ENCODE measurements at regions not wholly inside any gene's neighbourhood (a gene's known extent, or its start where the extent isn't known, plus 50 kb on each side); places are given as distances from the start of the nearest gene placed in this dataset.

- FAIRE-seq (no peak), DNase-seq (peak in 2 of 5 donors; percentile 32 to 68)
- H3K4me1 ChIP-seq (ENCODE audit: control insufficient read depth in 2 of 3, insufficient read depth in 2 of 3, low read depth in 1 of 3, low read length in 3 of 3): no peaks in the 10 kb centered on the region
- no peaks in the 10 kb centered on the region for H3K27me3 ChIP-seq (ENCODE audit: control insufficient read depth, insufficient read depth, low read length)
- no peak overlapping the region for H3K9ac ChIP-seq (ENCODE audit: low read length in 3 of 3)
- no peaks in the 10 kb centered on the region for H3K9me3 ChIP-seq (ENCODE audit: control insufficient read depth in 2 of 3, insufficient read depth in 1 of 3, low read length in 3 of 3)
- no peak overlapping the region for H3K27ac ChIP-seq (ENCODE audit: low read depth in 2 of 2, low read length in 2 of 2)
- intact Hi-C loops (cut with DNase I): no loop called here
- TF ChIP-seq CTCF (IDR thresholded peaks at IDR 0.05; ENCODE audit: borderline replicate concordance, extremely low read depth, insufficient read depth): no peak
- H3K36me3 ChIP-seq (ENCODE audit: control insufficient read depth in 2 of 3, insufficient read depth in 3 of 3, low read length in 3 of 3): no peaks in the 10 kb centered on the region
- no peak overlapping the region for H3K4me3 ChIP-seq (ENCODE audit: low read length in 3 of 3)
Measured at GRCh38 chr4:189021831-189022230, 882.6 kb downstream of the TRIML1 start.

GRCh38 chr4:189022440-189023035 is 883.3 kb downstream of the TRIML1 start:
- no peaks in the 10 kb centered on the region for H3K27me3 ChIP-seq (ENCODE audit: control insufficient read depth, insufficient read depth, low read length)
- peak in 1 of 5 donors; percentile 14 for DNase-seq
- H3K9me3 ChIP-seq (ENCODE audit: control insufficient read depth in 2 of 3, insufficient read depth in 1 of 3, low read length in 3 of 3): no peaks in the 10 kb centered on the region
- H3K4me3 ChIP-seq (ENCODE audit: low read length in 3 of 3): no peak overlapping the region
- intact Hi-C loops (cut with DNase I): no loop called here
- no peaks in the 10 kb centered on the region for H3K36me3 ChIP-seq (ENCODE audit: control insufficient read depth in 2 of 3, insufficient read depth in 3 of 3, low read length in 3 of 3)
- no peak overlapping the region for H3K27ac ChIP-seq (ENCODE audit: low read depth in 2 of 2, low read length in 2 of 2)
- no peak for FAIRE-seq
- no peak for TF ChIP-seq CTCF (IDR thresholded peaks at IDR 0.05; ENCODE audit: borderline replicate concordance, extremely low read depth, insufficient read depth)
- no peak overlapping the region for H3K9ac ChIP-seq (ENCODE audit: low read length in 3 of 3)
- H3K4me1 ChIP-seq (ENCODE audit: control insufficient read depth in 2 of 3, insufficient read depth in 2 of 3, low read depth in 1 of 3, low read length in 3 of 3): no peaks in the 10 kb centered on the region

- Histone ChIP-seq H3K4me1 (ENCODE audit: control insufficient read depth in 2 of 3, insufficient read depth in 2 of 3, low read depth in 1 of 3, low read length in 3 of 3) (no peaks in the 10 kb centered on the region), H3K27me3 (ENCODE audit: control insufficient read depth, insufficient read depth, low read length) (no peaks in the 10 kb centered on the region), H3K27ac (ENCODE audit: low read depth in 2 of 2, low read length in 2 of 2) (no peak overlapping the region), H3K4me3 (ENCODE audit: low read length in 3 of 3) (no peak overlapping the region), H3K36me3 (ENCODE audit: control insufficient read depth in 2 of 3, insufficient read depth in 3 of 3, low read length in 3 of 3) (no peaks in the 10 kb centered on the region), H3K9me3 (ENCODE audit: control insufficient read depth in 2 of 3, insufficient read depth in 1 of 3, low read length in 3 of 3) (no peaks in the 10 kb centered on the region), H3K9ac (ENCODE audit: low read length in 3 of 3) (no peak overlapping the region)
- DNase-seq (peak in 1 of 5 donors; percentile 22), FAIRE-seq (no peak)
- no peak for TF ChIP-seq CTCF (IDR thresholded peaks at IDR 0.05; ENCODE audit: borderline replicate concordance, extremely low read depth, insufficient read depth)
- intact Hi-C loops (cut with DNase I): no loop called here
Measured at GRCh38 chr4:189029976-189030504, 890.8 kb downstream of the TRIML1 start.
